CD4-positive, alpha-beta T cell treated with Interleukin-15 for 1 hour (primary cell): ENCODE measurements at regions not wholly inside any gene's neighbourhood (a gene's known extent, or its start where the extent isn't known, plus 50 kb on each side); places are given as distances from the start of the nearest gene placed in this dataset.
"Not testable (repeated sequence)": the region's sequence is repeated elsewhere in the genome, so short reads cannot be mapped to it uniquely, and the experiment has no call there.

ENCODE experiments used
- DNase-seq: peaks from one replicate; pipeline ENCODE4 v3.0.0-alpha.2; 2020

GRCh38 chr2:238502088-238502810 lies 75.5 kb downstream of the ASB1 start:
- no peak for DNase-seq

- DNase-seq, result no peak
These were observed 76.4 kb downstream of the ASB1 start for GRCh38 chr2:238502956-238503791.

GRCh38 chr2:238504181-238504931 lies 77.6 kb downstream of the ASB1 start:
- DNase-seq, result no peak

GRCh38 chr2:238505119-238505891 lies 78.6 kb downstream of the ASB1 start:
- no peak for DNase-seq

- no peak for DNase-seq
These were observed 79.2 kb downstream of the ASB1 start for GRCh38 chr2:238505892-238506280.

GRCh38 chr2:238506371-238507068 lies 79.8 kb downstream of the ASB1 start:
- no peak for DNase-seq

GRCh38 chr2:238507836-238508235 lies 81.1 kb downstream of the ASB1 start:
- DNase-seq, result no peak

GRCh38 chr2:238509151-238509835 lies 82.6 kb downstream of the ASB1 start:
- no peak for DNase-seq

- no peak for DNase-seq
These were observed 83.2 kb downstream of the ASB1 start for GRCh38 chr2:238509903-238510302.

- no peak for DNase-seq
These were observed 84.3 kb downstream of the ASB1 start for GRCh38 chr2:238510911-238511613.

GRCh38 chr2:238511614-238511950 lies 84.9 kb downstream of the ASB1 start:
- no peak for DNase-seq

GRCh38 chr2:238512247-238512867 lies 85.6 kb downstream of the ASB1 start:
- DNase-seq, result no peak

- DNase-seq, result no peak
These were observed 86.6 kb downstream of the ASB1 start for GRCh38 chr2:238513346-238513745.

GRCh38 chr2:238514024-238514423 lies 87.3 kb downstream of the ASB1 start:
- not testable (repeated sequence) for DNase-seq

GRCh38 chr2:238515377-238515776 lies 88.7 kb downstream of the ASB1 start:
- no peak for DNase-seq

GRCh38 chr2:238517209-238517608 lies 90.5 kb downstream of the ASB1 start:
- DNase-seq, result no peak

GRCh38 chr2:238518172-238518820 lies 91.6 kb downstream of the ASB1 start:
- DNase-seq, result no peak

GRCh38 chr2:238518821-238519186 lies 92.1 kb downstream of the ASB1 start:
- no peak for DNase-seq

- no peak for DNase-seq
These were observed 93.7 kb downstream of the ASB1 start for GRCh38 chr2:238520359-238520886.

- no peak for DNase-seq
These were observed 94.3 kb downstream of the ASB1 start for GRCh38 chr2:238521002-238521401.
